Fibroblast of villous mesenchyme (primary cell): ENCODE measurements at regions not wholly inside any gene's neighbourhood (a gene's known extent, or its start where the extent isn't known, plus 50 kb on each side); places are given as distances from the start of the nearest gene placed in this dataset.

Experiments
- DNase-seq: peaks from one replicate; pipeline ENCODE4 v3.0.0-alpha.2; 2010; ENCODE audit warnings: low read depth
- H3K4me3 ChIP-seq: 2 replicates; pipeline ENCODE4 v1.5.1; 2011; ENCODE audit warnings: low read depth, mild to moderate bottlenecking, low read length
- TF ChIP-seq, protein P1 (sequence below): IDR thresholded peaks from 2 replicates; pipeline ENCODE4 v1.5.1; 2012; ENCODE audit warnings: low read depth, mild to moderate bottlenecking, low read length; ENCODE audit not compliant: insufficient read depth

DNA sequence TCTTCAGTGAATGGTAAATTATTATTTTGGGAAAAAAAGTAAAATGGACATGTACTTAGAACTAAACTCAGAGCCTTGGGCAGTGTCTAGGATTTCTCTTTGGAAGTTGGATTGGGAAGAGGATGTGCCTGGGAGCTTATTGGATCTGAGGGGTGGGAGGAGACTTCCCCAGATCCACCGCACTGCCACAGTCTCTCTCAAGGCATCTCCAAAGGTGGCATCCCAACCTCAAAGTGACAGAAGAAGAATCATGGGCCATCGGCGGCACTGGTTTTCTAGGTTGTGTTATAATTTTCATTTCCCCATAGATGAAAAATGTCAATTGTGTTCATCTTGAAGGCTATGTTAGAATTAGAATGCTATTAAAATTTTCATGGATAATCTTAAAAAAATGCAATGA is 66.8 kb upstream of the CD93 start:
- no peak for DNase-seq
- H3K4me3 ChIP-seq = no peak overlapping the region
- TF ChIP-seq, protein P1, sequence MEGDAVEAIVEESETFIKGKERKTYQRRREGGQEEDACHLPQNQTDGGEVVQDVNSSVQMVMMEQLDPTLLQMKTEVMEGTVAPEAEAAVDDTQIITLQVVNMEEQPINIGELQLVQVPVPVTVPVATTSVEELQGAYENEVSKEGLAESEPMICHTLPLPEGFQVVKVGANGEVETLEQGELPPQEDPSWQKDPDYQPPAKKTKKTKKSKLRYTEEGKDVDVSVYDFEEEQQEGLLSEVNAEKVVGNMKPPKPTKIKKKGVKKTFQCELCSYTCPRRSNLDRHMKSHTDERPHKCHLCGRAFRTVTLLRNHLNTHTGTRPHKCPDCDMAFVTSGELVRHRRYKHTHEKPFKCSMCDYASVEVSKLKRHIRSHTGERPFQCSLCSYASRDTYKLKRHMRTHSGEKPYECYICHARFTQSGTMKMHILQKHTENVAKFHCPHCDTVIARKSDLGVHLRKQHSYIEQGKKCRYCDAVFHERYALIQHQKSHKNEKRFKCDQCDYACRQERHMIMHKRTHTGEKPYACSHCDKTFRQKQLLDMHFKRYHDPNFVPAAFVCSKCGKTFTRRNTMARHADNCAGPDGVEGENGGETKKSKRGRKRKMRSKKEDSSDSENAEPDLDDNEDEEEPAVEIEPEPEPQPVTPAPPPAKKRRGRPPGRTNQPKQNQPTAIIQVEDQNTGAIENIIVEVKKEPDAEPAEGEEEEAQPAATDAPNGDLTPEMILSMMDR = no peak

GRCh38 chr20:23152308-23152892 is 66.3 kb upstream of the CD93 start:
- no peak overlapping the region for H3K4me3 ChIP-seq
- TF ChIP-seq, protein P1 = no peak
- DNase-seq = peak; percentile 80

DNA sequence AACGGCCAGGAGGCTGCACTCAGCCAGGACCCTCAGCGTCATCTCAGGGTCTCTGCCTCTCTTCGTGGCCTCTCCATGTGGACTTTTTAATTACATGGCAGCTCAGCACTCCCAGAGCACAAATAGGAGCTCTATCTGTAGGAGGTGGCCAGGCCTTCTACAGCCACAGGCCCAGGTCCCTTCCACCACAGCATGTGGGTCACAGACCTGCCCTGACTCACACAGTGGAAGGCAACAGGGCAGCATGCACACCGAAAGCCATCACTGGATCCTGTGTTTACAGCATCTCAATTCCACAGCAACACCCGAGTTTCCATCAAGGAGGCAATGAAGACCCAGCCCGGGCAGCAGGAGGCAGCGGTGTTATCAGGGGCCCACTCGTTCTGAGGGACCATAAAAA is 65.8 kb upstream of the CD93 start:
- TF ChIP-seq, protein P1 = no peak
- no peak for DNase-seq
- H3K4me3 ChIP-seq = no peak overlapping the region

GRCh38 chr20:23151008-23151703 is 65.0 kb upstream of the CD93 start:
- TF ChIP-seq, protein P1 = no peak
- no peak overlapping the region for H3K4me3 ChIP-seq
- no peak for DNase-seq

- H3K4me3 ChIP-seq = no peak overlapping the region
- TF ChIP-seq, protein P1 = no peak
- no peak for DNase-seq
Measured at GRCh38 chr20:23150304-23151007, 64.3 kb upstream of the CD93 start.

GRCh38 chr20:23149623-23150279 is 63.6 kb upstream of the CD93 start:
- DNase-seq = no peak
- no peak overlapping the region for H3K4me3 ChIP-seq
- TF ChIP-seq, protein P1 = no peak
